HG03196 (cell line): ENCODE measurements at regions not wholly inside any gene's neighbourhood (a gene's known extent, or its start where the extent isn't known, plus 50 kb on each side); places are given as distances from the start of the nearest gene placed in this dataset.
A peak's percentile ranks its signal among the peaks of the same experiment; 100 is the strongest.

Experiments used
- ATAC-seq: cut with Tn5 transposase; IDR thresholded peaks from one replicate; pipeline ENCODE4 v1.9.1; 2021; ENCODE audit not compliant: unreplicated experiment

DNA sequence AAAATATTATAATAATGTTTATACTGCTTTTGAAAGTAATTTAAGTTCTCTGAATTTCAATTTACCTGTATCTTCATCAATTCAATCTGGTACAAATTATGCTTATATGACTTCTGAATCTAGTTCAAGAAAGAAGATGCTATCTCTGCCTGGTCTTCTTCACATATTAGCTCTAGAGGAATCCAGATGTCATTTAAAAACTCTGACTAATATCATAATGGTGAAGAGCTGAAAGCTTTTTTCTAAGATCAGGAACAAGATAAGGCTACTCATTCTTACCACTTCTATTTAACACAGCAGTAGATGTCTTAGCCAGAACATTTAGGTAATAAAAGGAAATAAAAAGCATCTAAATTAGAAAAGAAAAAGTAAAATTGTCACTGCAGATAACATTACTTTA lies 636.1 kb downstream of the ARAP2 start:
- no peak for ATAC-seq

DNA sequence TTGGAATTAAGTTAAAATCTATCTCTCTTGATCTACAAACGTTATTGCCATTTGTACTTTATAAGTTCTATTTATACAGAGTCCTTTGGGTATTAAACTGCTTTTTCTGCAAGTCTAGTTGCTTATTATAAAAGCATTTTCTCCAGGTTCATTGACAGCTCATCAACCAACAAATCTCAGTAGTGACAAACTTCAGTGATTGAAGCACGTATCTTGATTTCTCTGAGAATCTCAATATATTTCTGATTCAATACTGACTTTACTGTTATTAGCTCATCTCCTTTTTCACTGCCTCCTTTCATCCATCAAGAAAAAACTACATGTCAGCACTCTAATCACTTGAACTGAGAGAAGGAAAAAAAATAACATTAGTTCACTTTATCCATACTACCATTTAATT lies 630.2 kb downstream of the ARAP2 start:
- no peak for ATAC-seq

GRCh38 chr4:35639929-35640328 lies 604.4 kb downstream of the ARAP2 start:
- no peak for ATAC-seq

DNA sequence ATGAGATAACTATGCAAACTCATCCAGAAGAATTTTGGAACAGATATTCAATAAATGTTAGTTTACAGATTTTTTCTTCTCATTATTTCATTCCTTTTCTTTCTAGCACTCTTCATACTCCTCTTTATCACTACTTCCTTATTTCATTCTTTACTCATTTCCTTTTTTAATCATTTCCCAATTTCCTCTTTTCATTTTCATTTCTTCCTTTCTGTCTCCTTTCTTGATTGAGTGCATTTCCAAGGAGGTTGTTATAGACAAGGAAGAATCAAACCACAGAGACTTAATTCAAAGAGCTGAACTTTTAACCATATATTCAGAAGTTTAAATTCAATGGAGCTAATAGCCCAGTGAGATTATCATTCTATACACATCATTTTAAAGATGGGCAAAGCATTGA lies 600.7 kb downstream of the ARAP2 start:
- no peak for ATAC-seq

- no peak for ATAC-seq
These were observed 599.7 kb downstream of the ARAP2 start for GRCh38 chr4:35644591-35644990.

- no peak for ATAC-seq
These were observed 595.3 kb downstream of the ARAP2 start for GRCh38 chr4:35649011-35649410.

DNA sequence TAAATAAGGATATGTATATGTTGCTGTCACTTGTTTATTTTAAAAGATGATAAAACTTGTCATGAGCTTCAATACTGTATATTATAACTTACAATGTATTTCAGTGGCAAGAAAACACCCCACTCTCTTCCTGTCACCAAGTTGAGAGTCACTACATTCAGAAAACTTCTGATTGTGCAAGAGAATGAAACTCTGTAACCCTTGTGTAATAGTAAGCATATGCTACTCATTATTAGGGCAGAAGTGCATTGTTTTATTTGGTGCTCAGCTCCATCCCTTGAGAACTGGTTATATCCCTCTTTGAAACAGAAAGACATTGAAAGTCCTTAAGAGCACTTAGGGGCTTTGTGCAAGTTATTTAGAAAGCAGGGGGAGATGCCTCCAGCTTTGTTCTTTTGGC lies 594.5 kb downstream of the ARAP2 start:
- no peak for ATAC-seq

- ATAC-seq: no peak
These were observed 592.1 kb downstream of the ARAP2 start for GRCh38 chr4:35652197-35652596.

GRCh38 chr4:35653451-35653850 lies 590.9 kb downstream of the ARAP2 start:
- ATAC-seq: no peak

DNA sequence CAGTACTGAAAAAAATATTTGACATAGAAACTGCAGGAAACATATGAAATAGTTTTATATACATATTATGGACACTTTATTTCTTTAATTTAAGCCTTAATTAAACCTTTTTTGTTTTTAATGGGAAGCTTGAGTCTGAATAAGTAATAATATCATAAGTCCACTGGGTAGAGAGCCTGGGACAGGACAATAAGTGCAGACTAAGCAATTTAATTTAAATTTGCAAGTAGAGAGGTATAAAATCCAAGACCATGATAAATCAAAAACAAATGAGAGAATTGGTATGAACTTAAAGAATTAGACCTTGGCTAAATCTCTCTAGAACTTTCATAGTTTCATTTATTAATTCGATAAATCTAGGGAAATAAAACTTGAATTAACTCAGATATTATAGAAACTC lies 571.2 kb downstream of the ARAP2 start:
- ATAC-seq: no peak

- no peak for ATAC-seq
These were observed 559.6 kb downstream of the ARAP2 start for GRCh38 chr4:35684755-35685154.

DNA sequence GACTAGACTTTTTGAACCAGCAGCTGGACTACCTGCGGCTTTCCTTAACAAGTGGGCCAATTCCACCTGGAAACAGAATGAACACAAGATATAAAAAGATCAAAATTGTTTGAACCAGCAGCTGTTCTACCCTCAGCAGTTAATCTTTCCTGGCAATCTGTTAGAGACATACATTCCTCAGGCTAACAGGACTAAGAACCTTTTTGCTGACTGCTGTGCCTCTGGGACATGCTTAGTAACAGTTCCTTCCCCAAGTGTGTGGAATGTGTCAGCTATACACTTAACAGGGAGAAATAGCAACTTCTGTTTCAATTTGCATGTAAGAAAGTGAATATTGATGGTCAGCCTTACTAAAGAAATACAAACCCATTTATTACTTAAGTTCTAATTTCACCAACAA lies 554.4 kb downstream of the ARAP2 start:
- no peak for ATAC-seq

GRCh38 chr4:35690271-35690670 lies 554.0 kb downstream of the ARAP2 start:
- no peak for ATAC-seq

GRCh38 chr4:35695003-35695402 lies 549.3 kb downstream of the ARAP2 start:
- ATAC-seq: no peak

DNA sequence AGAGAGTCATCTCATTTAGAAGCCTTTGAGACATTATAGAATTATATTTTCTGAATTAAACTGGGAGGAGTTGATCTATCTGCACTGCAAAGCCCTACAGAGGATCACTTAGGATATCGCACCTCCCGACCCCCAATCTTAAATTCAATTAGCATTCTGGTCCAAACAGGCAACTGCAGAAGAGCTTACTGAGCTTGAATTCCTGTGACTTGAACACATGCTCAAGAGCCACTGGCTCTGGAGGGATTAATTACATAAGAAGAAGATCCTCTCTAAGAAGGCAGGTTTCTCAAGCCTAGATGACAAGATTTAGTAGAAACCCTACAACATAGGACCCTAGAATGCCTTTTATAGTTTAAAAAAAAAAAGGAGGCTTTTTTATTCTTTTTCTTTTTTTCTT lies 548.9 kb downstream of the ARAP2 start:
- ATAC-seq: no peak

DNA sequence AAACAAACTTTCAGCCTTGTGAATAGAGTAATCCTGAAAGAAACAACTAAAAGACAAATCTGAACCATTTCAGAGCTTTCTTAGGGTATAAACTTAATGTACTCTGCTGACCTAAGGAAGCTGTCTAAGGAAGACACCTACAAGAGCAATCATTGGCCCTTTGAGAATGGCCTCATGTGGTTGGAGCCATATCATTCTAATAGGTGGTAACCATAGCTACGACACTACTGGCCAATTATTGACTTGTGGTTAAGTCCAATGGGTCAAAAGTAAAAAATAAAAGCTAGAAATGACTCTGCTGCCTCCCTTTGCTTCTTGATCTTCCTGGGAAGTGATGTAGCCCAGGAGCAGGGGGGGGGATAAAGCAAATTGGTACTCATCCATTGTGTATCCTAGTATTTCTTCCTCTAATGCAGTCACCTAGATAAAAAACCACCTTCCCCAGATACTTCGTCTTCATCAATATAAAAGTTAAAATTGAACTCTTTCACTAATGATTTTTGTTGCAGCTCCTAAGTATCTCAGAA lies 547.0 kb downstream of the ARAP2 start:
- peak; percentile 80 for ATAC-seq

DNA sequence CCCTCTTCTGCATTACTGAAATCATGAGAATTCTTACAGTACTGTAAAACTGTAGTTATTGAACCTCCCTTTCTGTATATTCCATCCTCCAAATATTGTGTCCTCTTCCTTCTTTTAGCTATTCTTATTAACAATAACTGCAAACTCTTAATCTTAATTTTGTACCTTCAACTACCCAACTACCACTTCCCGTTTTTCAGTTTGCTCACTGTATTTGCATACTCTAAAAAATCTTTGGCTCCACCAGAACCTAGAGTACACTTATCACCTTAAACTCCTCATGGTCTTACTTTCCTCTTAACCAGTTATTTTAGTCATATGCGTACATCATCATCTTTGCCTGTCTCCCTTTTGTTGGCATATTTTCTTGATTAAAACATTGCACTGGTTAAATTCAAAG lies 543.7 kb downstream of the ARAP2 start:
- no peak for ATAC-seq

GRCh38 chr4:35709080-35709479 lies 535.2 kb downstream of the ARAP2 start:
- no peak for ATAC-seq

- no peak for ATAC-seq
These were observed 534.0 kb downstream of the ARAP2 start for GRCh38 chr4:35710343-35710742.

GRCh38 chr4:35711127-35711526 lies 533.2 kb downstream of the ARAP2 start:
- no peak for ATAC-seq

DNA sequence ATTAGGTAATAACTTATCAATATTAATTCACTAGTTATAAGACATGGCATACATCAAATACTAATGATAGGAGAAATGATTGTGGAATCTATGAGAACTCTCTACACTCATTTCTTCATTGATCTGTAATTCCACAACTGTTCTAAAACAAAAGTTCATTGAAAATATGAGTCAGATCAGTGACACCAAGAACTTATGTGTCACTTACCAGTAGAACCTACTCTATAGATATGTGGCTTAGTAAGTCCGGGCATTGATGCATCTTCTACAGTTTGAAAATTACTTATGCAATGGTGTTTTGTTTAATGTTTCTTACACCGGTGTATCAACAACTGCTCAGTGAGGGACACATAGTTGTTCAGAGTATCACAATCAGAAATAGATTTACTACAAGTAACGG lies 520.3 kb downstream of the ARAP2 start:
- no peak for ATAC-seq

DNA sequence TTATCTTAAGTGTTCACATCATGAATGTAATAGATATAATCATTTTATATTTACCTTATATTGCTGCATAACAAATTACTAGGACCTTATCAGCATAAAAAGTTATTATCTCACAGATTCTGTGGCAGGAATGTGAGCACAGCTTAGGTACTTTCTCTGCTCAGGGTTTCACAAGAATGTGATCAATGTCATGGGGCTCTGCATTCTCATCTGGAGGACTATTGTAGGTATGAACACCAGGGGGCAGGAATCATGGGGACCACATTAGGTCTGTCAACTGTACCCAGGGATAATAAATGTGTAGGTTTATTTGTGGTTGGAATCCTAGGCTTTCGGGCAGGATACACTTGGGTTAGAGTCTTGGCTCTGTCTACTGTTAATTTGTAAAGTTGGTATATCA lies 519.2 kb downstream of the ARAP2 start:
- no peak for ATAC-seq

- no peak for ATAC-seq
These were observed 513.9 kb downstream of the ARAP2 start for GRCh38 chr4:35730414-35730813.
